Cardiac septum (tissue), 1 donor: ENCODE measurements at regions not wholly inside any gene's neighbourhood (a gene's known extent, or its start where the extent isn't known, plus 50 kb on each side); places are given as distances from the start of the nearest gene placed in this dataset.

Source experiments
- DNase-seq: peaks from one replicate; pipeline ENCODE4 v3.0.0-alpha.2; 2020; ENCODE audit warnings: low spot score
- intact Hi-C: fragments of 100-400 bp; cut with DNase I; formaldehyde crosslinking; loops from one replicate; pipeline ENCODE4 v1.14.0; 2022
- donor health status: DM: no; HTN: no; CAD: no.

- DNase-seq: no peak
- intact Hi-C loops: no loop called here
Measured at GRCh38 chr2:83650161-83650560, 808.9 kb downstream of the SUCLG1 start.

GRCh38 chr2:83640506-83640905 lies 818.6 kb downstream of the SUCLG1 start:
- DNase-seq: no peak
- intact Hi-C loops: no loop called here

- intact Hi-C loops: no loop called here
- no peak for DNase-seq
Measured at GRCh38 chr2:83633423-83633822, 825.7 kb downstream of the SUCLG1 start.

- intact Hi-C loops: no loop called here
- no peak for DNase-seq
Measured at GRCh38 chr2:83630351-83630750, 828.7 kb downstream of the SUCLG1 start.

GRCh38 chr2:83615511-83615910 lies 843.6 kb downstream of the SUCLG1 start:
- intact Hi-C loops: no loop called here
- DNase-seq: no peak

- intact Hi-C loops: no loop called here
- no peak for DNase-seq
Measured at GRCh38 chr2:83613178-83613577, 845.9 kb downstream of the SUCLG1 start.

GRCh38 chr2:83602753-83603152 lies 856.3 kb downstream of the SUCLG1 start:
- intact Hi-C loops: no loop called here

GRCh38 chr2:83596592-83597282 lies 862.3 kb downstream of the SUCLG1 start:
- DNase-seq: no peak
- intact Hi-C loops: no loop called here

More at GRCh38 chr2:83602753-83603152, 856.3 kb downstream of the SUCLG1 start:
- DNase-seq: no peak

- no peak for DNase-seq
- intact Hi-C loops: no loop called here
Measured at GRCh38 chr2:83595926-83596325, 863.2 kb downstream of the SUCLG1 start.

- intact Hi-C loops: no loop called here
- DNase-seq: no peak
Measured at GRCh38 chr2:83595121-83595690, 863.9 kb downstream of the SUCLG1 start.

GRCh38 chr2:83594241-83595120 lies 864.6 kb downstream of the SUCLG1 start:
- intact Hi-C loops: no loop called here
- no peak for DNase-seq

GRCh38 chr2:83587309-83587708 lies 871.8 kb downstream of the SUCLG1 start:
- DNase-seq: no peak
- intact Hi-C loops: no loop called here

- intact Hi-C loops: no loop called here
- no peak for DNase-seq
Measured at GRCh38 chr2:83585250-83585649, 873.8 kb downstream of the SUCLG1 start.

- no peak for DNase-seq
- intact Hi-C loops: no loop called here
Measured at GRCh38 chr2:83584672-83585071, 874.4 kb downstream of the SUCLG1 start.

GRCh38 chr2:83582589-83582988 lies 876.5 kb downstream of the SUCLG1 start:
- DNase-seq: no peak
- intact Hi-C loops: no loop called here

- intact Hi-C loops: no loop called here
- DNase-seq: no peak
Measured at GRCh38 chr2:83579507-83579906, 879.6 kb downstream of the SUCLG1 start.

GRCh38 chr2:83578405-83578804 lies 880.7 kb downstream of the SUCLG1 start:
- no peak for DNase-seq
- intact Hi-C loops: no loop called here

- intact Hi-C loops: no loop called here
- DNase-seq: no peak
Measured at GRCh38 chr2:83574614-83575013, 884.5 kb downstream of the SUCLG1 start.

GRCh38 chr2:83573060-83573459 lies 886.0 kb downstream of the SUCLG1 start:
- no peak for DNase-seq
- intact Hi-C loops: no loop called here

GRCh38 chr2:83572400-83572799 lies 886.7 kb downstream of the SUCLG1 start:
- intact Hi-C loops: no loop called here
- no peak for DNase-seq

- intact Hi-C loops: no loop called here
- no peak for DNase-seq
Measured at GRCh38 chr2:83567551-83567950, 891.5 kb downstream of the SUCLG1 start.
